OCI-LY1 (cell line): ENCODE measurements at regions not wholly inside any gene's neighbourhood (a gene's known extent, or its start where the extent isn't known, plus 50 kb on each side); places are given as distances from the start of the nearest gene placed in this dataset.

Experiments used
- H2AFZ ChIP-seq: fragments of 200-600 bp; sonication (generic), shearing (Covaris generic); 2 replicates; pipeline ENCODE4 v1.6.0; 2014; ENCODE audit warnings: antibody characterized with exemption, mild to moderate bottlenecking, low read length
- H3F3A ChIP-seq: fragments of 200-600 bp; sonication (generic), shearing (Covaris generic); 2 replicates; pipeline ENCODE4 v1.6.0; 2014; ENCODE audit warnings: mild to moderate bottlenecking, antibody characterized with exemption, low read length, moderate library complexity; ENCODE audit not compliant: insufficient read depth
- H3K27ac ChIP-seq: fragments of 200-600 bp; sonication (generic); 2 replicates; pipeline ENCODE4 v1.5.1; 2014; ENCODE audit warnings: low read length, mixed run types, mild to moderate bottlenecking, low read depth; ENCODE audit not compliant: poor library complexity, severe bottlenecking
- H3K27me3 ChIP-seq: fragments of 200-600 bp; sonication (generic); 2 replicates; pipeline ENCODE4 v1.6.0; 2014; ENCODE audit warnings: antibody characterized with exemption, mild to moderate bottlenecking, low read length, moderate library complexity; ENCODE audit not compliant: insufficient read depth
- H3K36me3 ChIP-seq: fragments of 200-600 bp; sonication (generic); 2 replicates; pipeline ENCODE4 v1.6.1; 2014; ENCODE audit warnings: mild to moderate bottlenecking, antibody characterized with exemption, low read length, moderate library complexity, mixed read lengths; ENCODE audit not compliant: insufficient read depth
- H3K4me1 ChIP-seq: fragments of 200-600 bp; sonication (generic); 2 replicates; pipeline ENCODE4 v1.5.1; 2014; ENCODE audit warnings: mild to moderate bottlenecking, low read length, moderate library complexity; ENCODE audit not compliant: insufficient read depth, severe bottlenecking
- H3K4me2 ChIP-seq: fragments of 200-600 bp; sonication (generic), shearing (Covaris generic); 2 replicates; pipeline ENCODE4 v1.6.1; 2014; ENCODE audit warnings: low read length
- H3K4me3 ChIP-seq: fragments of 200-600 bp; sonication (generic); 2 replicates; pipeline ENCODE4 v1.5.1; 2014; ENCODE audit warnings: low read length, low read depth, mild to moderate bottlenecking, mixed read lengths; ENCODE audit not compliant: poor library complexity, severe bottlenecking
- H3K79me2 ChIP-seq: fragments of 200-600 bp; shearing (Covaris generic); 2 replicates; pipeline ENCODE4 v1.6.1; 2016; ENCODE audit warnings: mixed run types, low read length, mixed read lengths; ENCODE audit not compliant: insufficient read depth
- H3K9ac ChIP-seq: fragments of 200-600 bp; sonication (generic), shearing (Covaris generic); 2 replicates; pipeline ENCODE4 v1.6.1; 2014; ENCODE audit warnings: mild to moderate bottlenecking, low read length, mixed read lengths
- H3K9me2 ChIP-seq: fragments of 200-600 bp; sonication (generic), shearing (Covaris generic); 2 replicates; pipeline ENCODE4 v1.6.1; 2014; ENCODE audit warnings: low read depth, mild to moderate bottlenecking, low read length, mixed read lengths
- H3K9me3 ChIP-seq: fragments of 200-600 bp; shearing (Covaris generic); 2 replicates; pipeline ENCODE4 v1.6.1; 2014; ENCODE audit warnings: low read length, mixed read lengths
- H4K20me1 ChIP-seq: fragments of 200-600 bp; sonication (generic), shearing (Covaris generic); 2 replicates; pipeline ENCODE4 v1.6.0; 2016; ENCODE audit warnings: mild to moderate bottlenecking, low read length; ENCODE audit not compliant: insufficient read depth
- CTCF ChIP-seq: fragments of 200-600 bp; sonication (generic), shearing (Covaris generic); IDR thresholded peaks from 2 replicates; pipeline ENCODE4 v1.5.1; 2017; ENCODE audit warnings: mild to moderate bottlenecking, antibody characterized with exemption, low read length, moderate library complexity, mixed read lengths
- EZH2 ChIP-seq: fragments of 200-600 bp; sonication (generic), shearing (Covaris generic); IDR thresholded peaks from 2 replicates; pipeline ENCODE4 v1.8.0; 2017; ENCODE audit warnings: borderline replicate concordance, mixed run types, mild to moderate bottlenecking, antibody characterized with exemption, low read length, moderate library complexity, mixed read lengths

- Histone ChIP-seq H3K9ac (no peak overlapping the region), H3K4me2 (no peak overlapping the region), H3K27ac (no peak overlapping the region), H3K36me3 (no peaks in the 10 kb centered on the region), H3K79me2 (no peaks in the 10 kb centered on the region), H3K9me2 (no peaks in the 10 kb centered on the region), H3F3A (no peaks in the 10 kb centered on the region), H3K4me3 (no peak overlapping the region), H4K20me1 (no peaks in the 10 kb centered on the region), H3K27me3 (no peaks in the 10 kb centered on the region), H3K9me3 (no peaks in the 10 kb centered on the region), H3K4me1 (no peaks in the 10 kb centered on the region), H2AFZ (no peak overlapping the region)
- TF ChIP-seq CTCF, result no peak
- TF ChIP-seq EZH2, result no peak
Measured at GRCh38 chr4:29058531-29058930, 1661.6 kb upstream of the PCDH7 start.

GRCh38 chr4:29066861-29067260 is 1653.3 kb upstream of the PCDH7 start:
- Histone ChIP-seq H3F3A (no peaks in the 10 kb centered on the region), H3K27me3 (no peaks in the 10 kb centered on the region), H3K9ac (no peak overlapping the region), H3K27ac (no peak overlapping the region), H3K9me2 (no peaks in the 10 kb centered on the region), H3K9me3 (no peaks in the 10 kb centered on the region), H4K20me1 (no peaks in the 10 kb centered on the region), H3K4me3 (no peak overlapping the region), H3K79me2 (no peaks in the 10 kb centered on the region), H3K4me2 (no peak overlapping the region), H3K36me3 (no peaks in the 10 kb centered on the region), H2AFZ (no peak overlapping the region), H3K4me1 (no peaks in the 10 kb centered on the region)
- TF ChIP-seq CTCF (no peak), EZH2 (no peak)

GRCh38 chr4:29073571-29073970 is 1646.6 kb upstream of the PCDH7 start:
- Histone ChIP-seq H3K36me3 (no peaks in the 10 kb centered on the region), H3K79me2 (no peaks in the 10 kb centered on the region), H3F3A (no peaks in the 10 kb centered on the region), H3K4me1 (no peaks in the 10 kb centered on the region), H3K4me2 (no peak overlapping the region), H3K9me2 (no peaks in the 10 kb centered on the region), H3K9me3 (no peaks in the 10 kb centered on the region), H3K27ac (no peak overlapping the region), H3K9ac (no peak overlapping the region), H2AFZ (no peak overlapping the region), H3K27me3 (no peaks in the 10 kb centered on the region), H3K4me3 (no peak overlapping the region), H4K20me1 (no peaks in the 10 kb centered on the region)
- no peak for TF ChIP-seq EZH2
- no peak for TF ChIP-seq CTCF
